Fibroblast of lung (primary cell): ENCODE measurements at regions not wholly inside any gene's neighbourhood (a gene's known extent, or its start where the extent isn't known, plus 50 kb on each side); places are given as distances from the start of the nearest gene placed in this dataset.

ENCODE experiments used
- CTCF ChIP-seq, 2 donors: IDR thresholded peaks in 1 of 2; conservative IDR thresholded peaks in 1 of 2; 1 replicate in 1 of 2; 2 replicates in 1 of 2; pipeline ENCODE4 v1.5.1; 2011 to 2012; ENCODE audit warnings: low read length in 2 of 2, control low read depth in 1 of 2, inconsistent platforms in 1 of 2, low read depth in 1 of 2, mild to moderate bottlenecking in 1 of 2
- EZH2 ChIP-seq: IDR thresholded peaks from 2 replicates; pipeline ENCODE4 v1.5.1; 2012; ENCODE audit warnings: low read length, control low read depth, mild to moderate bottlenecking; ENCODE audit errors: missing control alignments

GRCh38 chr6:56718236-56718635 is 75.5 kb upstream of the DST start:
- no peak for TF ChIP-seq CTCF (conservative IDR thresholded peaks at IDR 0.05 in 1 of 2, IDR thresholded peaks at IDR 0.05 in 1 of 2; ENCODE audit: low read depth in 1 of 2, low read length in 2 of 2)
- TF ChIP-seq EZH2, result no peak
